ENCODE measurements at regions not wholly inside any gene's neighbourhood (a gene's known extent, or its start where the extent isn't known, plus 50 kb on each side); places are given as distances from the start of the nearest gene placed in this dataset.

DNA sequence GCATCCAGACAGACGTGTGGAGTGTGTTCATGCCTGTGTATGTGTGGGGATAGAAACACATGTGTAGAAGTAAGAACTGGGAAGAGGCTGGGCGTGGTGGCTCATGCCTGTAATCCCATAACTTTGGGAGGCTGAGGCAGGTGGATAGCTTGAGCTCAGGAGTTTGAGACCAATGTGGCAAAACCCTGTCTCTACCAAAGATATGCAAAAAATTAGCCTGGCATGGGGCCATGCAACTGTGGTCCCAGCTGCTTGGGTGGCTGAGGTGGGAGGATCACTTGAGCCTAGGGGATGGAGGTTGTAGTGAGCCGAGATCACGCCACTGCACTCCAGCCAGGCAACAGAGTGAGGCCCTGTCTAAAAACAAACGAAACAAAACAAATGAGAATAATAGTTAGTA, 1166.6 kb downstream of the TBC1D22A start:
- DNase-seq = no peak

DNA sequence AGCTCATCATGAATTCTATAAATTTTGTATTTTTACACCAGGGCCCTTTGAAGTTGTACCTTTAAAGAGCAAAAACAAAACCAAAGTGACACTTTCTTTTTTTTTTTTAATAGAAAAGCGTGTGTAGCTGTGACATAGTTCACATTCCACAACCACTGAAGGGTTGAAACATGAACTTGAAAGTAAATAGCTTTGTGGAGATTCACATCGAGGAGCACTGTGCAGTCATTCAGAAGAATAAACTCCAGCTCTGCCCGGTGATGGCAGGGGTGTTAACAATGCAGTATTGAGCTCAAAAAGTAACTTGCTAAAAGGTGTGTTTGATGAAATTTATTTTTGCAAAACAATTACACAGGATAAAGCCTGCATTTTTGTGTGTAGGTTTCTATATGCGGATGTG, 1166.2 kb downstream of the TBC1D22A start:
- no peak for DNase-seq

DNA sequence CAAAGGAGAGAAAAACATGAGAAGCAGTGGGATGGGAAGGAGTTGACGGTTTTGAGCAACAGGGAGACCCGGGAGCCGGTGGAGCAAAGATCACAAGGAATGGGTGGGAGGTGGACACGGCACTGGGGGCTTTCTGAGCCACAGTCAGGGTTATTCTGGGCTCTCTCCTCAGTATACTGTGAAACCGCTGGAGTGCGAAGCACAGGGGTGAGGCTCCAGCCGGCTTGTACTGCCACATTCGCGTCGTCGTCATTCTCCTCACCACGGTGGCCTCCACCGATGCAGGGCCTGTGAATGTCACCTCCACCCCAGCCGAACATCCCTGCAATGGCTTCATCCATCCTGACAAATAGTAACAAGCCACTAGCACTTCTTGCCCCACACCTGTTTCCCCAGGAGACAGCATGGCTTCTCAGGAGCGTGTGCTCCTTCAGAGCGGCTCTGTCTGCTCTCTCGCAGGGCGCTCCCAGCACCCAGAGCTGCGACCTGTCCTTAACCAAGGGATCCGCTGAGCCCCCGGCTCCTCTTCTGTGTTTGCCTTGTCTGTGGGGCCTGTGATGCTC, 1165.3 kb downstream of the TBC1D22A start:
- DNase-seq = no peak

DNA sequence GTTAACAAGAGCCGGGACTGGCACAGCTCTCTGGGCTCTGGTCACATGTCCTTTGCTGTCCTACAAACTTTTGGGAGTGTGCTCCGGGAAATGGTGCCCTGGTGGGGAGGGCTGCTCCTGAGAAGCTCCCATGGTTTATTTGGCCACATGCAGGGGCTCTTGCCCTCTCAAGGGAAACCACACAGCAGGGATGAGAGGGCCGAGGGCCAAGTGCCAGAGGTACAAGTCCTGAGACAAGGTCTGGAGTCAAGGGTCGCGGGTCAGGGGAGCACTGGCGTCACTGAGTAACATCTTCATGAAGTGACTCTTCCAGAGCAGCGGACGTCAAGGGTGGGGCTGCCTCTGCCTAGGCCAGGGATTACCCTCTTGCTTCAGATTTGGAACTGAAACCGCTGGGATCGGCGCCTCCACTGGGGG, 1160.6 kb downstream of the TBC1D22A start:
- no peak for DNase-seq

DNA sequence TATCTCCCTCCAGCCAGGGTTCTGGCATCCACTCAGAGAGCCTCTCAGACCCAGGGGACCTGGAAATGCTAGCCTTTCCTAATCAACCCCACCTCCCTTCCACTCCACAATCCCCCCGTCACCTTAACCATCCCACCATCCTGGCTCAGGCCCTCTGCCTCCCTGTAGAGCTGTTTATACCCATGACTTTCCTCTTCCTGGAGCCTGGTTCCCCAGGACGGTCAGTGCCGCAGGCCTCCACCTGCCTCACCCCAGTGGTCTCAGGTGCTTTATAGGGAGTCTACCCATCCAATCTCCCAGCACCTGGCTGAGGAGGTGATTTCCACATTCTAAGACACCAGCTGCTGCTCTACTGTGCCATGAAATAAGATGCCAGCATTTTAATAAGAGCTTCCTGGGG, 1159.5 kb downstream of the TBC1D22A start:
- DNase-seq = no peak

DNA sequence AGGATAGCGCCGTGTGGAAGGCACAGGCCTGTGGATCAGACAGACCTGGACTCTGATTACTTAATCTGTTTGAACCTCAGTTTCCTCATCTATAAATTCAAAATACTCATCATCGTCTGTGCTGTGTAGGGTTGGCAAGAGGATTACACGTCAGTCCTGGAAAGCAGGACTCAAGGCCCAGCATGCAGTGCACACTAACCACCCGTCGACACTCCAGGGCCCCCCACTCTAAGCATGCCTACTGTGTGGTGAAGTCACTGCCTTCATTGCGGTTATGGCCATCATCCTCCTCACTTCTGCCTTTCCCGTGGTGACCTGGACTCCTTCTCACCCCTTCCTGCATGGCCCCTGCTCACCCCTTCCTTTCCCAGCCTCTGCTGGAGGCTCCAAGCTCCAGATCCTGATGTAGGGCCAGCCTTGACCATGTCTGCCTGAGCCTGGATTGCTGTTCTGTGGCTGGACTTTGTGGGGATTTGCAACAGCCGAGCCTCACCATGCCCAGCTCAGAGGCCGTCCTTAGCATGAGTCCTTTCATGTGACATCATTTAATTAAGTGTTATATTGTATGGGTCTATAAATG, 1158.0 kb downstream of the TBC1D22A start:
- no peak for DNase-seq

DNA sequence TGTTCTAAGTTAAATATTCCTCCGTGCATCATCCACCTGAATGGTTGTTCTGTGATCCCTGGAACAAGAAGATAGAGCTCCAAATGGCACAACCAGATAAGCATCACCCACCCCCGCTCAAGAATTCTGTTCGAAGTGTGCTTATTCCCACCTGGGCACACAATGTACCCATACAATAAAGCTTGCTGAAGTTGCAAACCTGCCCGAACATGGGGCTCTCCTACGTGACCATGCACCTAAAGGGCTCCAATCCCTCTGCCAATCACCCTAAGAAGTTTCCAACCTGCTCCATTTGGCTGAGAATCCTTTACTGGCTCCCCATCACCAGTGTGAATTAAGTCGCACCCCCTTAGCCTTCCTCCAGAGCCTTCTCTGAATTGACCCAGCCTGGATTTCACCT, 1157.4 kb downstream of the TBC1D22A start:
- no peak for DNase-seq

DNA sequence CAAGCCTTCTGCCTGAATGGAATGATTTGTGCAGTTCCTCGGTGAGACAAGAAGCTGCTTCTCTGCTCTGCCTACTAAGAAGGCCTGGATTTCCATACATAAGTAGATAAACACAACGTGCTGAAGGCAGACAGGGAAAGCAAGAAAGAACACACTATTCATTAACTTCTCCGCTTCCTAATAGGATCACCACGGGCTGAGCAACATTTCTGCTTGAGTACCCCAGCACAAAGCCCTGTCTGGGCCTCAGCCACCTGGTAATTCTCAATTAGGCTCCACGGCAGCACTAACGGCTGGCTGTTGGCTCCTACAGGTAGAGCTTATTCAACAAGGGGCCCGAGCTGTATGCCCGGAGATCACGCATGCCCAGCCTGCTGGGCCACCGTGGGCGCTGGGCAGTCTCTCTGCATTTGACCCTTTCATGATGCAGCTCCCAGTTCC, 1156.6 kb downstream of the TBC1D22A start:
- no peak for DNase-seq

DNA sequence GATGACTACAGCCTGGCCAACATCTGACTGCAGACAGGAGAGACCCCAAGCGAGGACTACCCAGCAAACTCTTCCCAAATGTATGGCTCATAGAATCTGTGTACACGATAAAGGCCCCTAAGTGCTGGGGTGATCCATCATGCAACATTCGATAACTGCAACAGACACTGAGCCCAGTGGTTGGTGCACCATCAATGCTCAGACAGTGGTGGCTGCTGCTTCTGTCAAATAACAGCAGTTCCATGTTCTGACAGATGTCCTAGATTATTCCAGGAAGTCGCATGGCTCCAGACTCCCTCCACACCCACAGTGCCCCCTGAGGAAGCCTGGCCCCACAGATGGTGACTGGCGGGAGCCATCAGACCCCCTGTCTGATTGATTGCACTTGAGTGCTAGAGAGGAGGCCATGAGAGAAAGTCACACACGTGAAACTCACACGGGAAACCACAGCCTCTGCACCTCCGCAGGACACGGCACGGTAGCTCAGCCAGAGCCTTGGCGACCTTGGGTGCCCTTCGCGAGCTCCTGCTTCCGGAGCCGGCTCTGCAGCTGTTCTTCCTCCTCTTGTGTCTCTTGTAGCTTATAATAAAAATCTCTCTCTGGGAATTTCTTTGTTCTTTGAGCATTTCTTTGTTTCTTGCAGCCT, 1155.9 kb downstream of the TBC1D22A start:
- DNase-seq = peak; percentile 77

DNA sequence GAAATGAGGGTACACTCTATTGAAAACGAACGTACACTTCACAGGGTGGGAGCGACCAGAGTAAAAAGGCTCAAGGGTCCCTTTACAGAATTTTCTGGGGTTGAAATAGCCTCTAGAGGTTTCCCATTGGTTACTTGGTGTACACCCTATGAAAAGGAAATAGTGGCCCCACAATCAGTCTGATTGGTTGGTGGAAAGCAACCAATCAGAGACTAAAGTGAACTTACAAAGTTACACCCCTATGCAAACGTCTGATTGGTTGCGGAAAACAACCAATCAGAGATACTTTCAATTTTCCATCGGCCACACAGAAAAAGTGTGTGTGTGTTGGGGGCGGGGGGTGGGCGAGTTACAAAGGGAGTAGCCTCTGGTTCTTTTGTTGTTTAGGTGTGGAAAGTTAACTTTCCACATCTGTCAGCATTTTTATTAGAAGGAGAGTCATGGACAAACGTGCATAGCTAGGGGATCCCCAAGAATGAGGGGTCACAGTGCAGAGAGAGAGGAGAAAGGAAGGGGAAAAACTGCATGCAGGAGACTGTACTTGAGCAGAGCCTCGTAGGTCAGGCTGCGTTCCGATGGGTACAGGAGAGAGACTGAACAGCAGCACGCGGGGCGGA, 1152.1 kb downstream of the TBC1D22A start:
- no peak for DNase-seq

DNA sequence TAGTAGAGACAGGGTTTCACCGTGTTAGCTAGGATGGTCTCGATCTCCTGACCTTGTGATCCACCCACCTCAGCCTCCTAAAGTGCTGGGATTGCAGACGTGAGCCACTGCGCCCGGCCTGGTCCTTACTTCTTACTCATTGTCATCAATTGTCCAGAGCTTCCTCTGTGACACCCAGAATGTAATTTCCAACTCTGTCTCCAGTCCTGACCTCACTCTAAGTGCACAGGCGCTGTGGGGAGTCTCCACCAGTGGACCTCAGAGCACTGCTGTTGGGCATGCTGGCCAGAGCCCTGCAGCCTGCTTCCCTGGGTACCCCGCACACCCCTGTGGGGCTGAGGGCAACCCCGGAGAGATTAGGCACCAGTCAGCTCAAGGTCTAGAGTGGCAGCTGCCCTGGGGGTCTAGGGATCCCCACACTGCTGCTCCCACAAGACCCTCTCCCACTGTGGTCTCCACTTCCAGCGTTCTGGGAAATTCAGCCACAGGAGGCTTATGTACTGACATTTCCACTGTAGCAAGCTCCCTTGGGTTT, 1140.3 kb downstream of the TBC1D22A start:
- DNase-seq = no peak

DNA sequence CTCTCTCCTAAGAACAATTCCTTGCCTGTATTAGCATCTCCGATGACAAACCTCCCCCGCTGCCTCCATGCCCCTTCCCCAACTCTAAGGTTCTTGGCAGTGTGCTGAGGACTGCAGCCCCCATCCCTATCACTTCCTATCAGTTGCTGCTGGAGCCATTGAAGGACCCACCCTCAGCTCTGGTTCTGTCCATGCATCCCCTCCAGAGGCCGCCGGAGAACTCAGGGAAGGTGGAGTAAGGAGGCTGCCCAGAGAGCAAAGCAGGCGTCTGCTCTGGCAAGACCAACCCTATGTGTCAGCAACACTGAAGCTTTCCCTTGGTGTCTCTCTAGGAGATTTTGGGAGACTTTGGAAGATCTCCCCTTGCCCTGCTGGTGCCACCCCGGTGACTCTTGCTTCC, 1139.5 kb downstream of the TBC1D22A start:
- DNase-seq = no peak

DNA sequence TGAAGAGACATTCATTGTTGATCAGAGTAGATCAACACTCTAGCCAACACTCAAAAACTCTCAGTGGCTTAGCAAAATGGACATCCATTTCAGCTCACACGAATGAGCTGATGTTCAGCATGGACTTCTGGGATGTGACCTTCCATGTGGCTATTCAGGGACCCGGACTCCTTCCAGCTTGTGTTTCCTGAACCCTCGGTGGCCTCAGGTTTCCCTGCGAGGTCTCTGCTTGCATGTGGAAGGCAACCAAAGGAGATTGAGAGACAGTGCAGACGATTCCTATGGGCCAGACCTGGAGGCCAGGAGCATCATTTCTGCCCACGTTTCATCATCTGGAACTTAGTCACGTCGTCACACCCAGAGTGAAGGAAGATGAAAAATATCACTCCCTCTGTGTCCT, 1137.4 kb downstream of the TBC1D22A start:
- DNase-seq = no peak

DNA sequence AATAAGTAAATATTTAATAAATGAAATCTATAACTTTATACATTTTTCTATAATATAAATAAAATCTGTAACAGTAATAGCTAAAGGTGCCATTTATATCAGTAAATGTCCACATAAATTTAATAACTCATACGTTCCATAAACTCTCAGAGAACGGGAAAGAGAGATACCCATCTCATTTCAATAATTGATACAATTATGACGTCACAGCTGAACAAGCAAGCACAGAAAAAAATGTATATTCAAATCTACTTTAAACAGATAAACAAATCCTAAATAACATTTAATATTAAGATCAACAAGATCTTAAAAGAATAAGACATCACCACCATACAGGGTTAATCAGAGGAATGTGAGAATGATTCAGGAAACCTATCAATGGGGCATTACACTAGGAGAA, 1136.5 kb downstream of the TBC1D22A start:
- no peak for DNase-seq

DNA sequence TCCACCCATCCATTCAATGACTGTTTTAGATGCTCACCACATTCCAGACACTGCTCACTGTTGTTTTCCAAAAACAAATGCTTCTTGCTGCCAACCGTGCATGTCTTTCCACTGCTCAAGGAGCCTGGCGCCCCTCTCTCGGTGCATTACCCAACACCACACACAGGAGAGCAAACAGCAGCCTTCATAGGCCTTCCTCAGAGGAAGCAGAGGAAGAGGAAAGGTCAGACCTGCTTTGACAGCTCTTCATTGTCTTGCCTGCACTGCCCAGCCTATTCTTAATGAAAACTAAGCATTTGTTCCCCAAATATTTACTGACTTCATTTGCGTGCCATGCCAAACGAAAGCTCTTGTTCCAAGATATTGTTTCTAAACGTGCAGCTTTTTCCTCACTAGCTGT, 1129.2 kb downstream of the TBC1D22A start:
- no peak for DNase-seq

DNA sequence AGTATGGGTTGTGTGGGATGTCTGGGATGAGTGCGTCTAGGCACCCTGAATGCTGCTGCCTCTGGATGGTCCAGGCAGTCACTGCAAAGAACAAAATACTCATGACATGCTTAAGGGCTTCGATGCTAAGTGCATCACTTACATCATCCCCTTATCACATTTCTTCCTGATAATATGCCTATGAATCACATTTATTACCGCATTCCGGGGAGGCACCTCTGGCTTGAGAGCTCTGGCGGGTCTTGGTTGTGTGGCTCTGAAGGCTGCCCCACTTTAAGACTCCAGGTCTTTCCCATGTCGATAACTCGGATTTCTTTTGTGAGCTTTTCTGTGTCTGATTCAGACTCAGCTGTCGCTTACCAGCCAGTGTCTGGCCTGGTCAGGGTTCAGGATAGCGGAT, 1126.4 kb downstream of the TBC1D22A start:
- no peak for DNase-seq

DNA sequence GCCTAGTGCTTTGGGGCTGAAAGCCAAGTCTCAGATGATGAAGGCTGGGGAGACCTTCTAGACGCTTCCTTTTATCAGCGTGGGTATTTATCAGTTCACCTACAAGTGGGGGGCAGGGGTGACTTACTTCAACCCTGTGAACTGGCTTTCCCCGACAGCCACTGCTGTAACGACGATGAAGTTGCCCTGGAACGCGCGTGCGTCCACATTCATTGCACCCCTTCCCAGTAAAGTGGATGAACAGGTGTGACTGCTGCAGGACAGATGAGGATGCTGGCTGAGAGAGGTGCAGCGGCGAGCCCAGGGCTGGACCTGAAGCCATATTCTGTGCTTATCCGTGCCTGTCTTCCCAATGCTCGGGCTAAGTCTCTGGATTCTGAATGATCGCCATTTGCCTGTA, 1122.3 kb downstream of the TBC1D22A start:
- no peak for DNase-seq

DNA sequence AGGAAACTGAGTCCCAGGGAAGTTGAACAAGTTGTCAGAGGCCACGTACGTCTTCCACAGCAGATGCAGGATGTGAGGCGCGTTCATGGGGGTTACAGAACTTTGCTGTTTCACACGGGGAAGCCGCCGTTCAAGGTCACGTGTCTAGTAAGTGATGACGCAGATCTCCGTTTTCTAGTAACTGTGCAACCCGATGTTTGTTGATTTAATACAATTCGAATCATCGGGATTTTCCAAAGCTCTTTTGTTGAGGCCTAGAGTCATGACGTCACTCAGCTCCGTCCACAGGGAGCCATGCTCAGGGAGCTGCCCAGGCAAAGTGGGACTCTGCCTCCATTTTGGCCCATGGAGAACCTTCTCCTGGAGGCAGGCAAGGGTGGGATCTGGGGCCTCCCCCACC, 1121.8 kb downstream of the TBC1D22A start:
- no peak for DNase-seq

DNA sequence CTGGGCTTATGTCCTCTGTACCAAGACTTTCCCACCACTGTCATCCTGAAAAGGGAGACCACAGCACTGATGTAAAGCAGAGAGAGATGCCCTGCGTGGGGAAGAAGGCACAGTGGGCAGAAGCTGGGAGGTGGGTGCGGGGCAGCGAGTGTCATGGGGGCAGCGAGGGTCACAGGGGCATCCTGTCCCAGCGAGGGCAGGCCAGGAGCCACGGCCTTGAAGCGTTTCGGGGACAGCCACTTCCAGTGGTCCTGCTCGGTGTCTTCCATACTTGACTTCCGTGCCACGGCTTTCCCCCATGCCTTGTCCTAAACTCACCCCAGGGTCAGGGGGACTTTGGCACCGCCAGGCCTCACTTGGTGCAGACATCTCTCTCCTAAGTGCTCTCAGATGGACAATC, 1121.3 kb downstream of the TBC1D22A start:
- DNase-seq = no peak

DNA sequence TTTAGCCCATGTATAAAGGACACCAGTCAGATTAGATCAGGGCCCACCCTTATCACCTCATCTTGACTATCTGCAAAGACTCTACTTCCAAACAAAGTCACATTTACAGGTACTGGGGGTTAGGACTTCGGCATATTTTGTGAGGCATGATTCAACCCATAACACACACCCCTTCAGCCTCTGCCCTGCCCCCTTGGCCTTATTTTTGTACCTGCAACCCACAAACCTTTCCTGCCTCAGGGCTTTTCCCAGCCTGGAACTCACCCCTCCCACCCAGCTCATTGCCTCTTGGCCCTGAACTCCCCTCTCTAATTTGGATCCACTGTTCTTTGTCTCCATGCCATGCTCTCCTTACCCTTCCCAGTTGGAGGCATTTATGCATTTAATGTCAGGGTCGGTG, 1116.9 kb downstream of the TBC1D22A start:
- no peak for DNase-seq

DNA sequence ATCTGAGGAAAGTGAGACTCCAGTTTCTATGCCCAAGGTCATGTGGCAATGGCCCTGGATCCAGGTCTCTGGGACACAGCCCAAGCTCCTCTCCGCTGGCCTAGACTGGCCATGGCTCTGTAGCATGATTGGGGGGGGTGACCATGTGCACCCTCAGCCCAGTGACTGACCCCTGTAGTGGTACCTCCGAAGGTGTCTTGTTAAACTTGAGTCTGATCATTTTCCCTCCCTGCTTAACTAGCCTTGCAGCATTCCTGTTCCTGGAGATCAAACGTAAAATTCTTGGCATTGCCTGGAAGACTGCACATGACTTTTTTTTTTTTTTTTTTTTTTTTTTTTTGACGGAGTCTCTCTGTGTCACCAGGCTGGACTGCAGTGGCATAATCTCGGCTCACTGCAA, 1116.0 kb downstream of the TBC1D22A start:
- DNase-seq = no peak

DNA sequence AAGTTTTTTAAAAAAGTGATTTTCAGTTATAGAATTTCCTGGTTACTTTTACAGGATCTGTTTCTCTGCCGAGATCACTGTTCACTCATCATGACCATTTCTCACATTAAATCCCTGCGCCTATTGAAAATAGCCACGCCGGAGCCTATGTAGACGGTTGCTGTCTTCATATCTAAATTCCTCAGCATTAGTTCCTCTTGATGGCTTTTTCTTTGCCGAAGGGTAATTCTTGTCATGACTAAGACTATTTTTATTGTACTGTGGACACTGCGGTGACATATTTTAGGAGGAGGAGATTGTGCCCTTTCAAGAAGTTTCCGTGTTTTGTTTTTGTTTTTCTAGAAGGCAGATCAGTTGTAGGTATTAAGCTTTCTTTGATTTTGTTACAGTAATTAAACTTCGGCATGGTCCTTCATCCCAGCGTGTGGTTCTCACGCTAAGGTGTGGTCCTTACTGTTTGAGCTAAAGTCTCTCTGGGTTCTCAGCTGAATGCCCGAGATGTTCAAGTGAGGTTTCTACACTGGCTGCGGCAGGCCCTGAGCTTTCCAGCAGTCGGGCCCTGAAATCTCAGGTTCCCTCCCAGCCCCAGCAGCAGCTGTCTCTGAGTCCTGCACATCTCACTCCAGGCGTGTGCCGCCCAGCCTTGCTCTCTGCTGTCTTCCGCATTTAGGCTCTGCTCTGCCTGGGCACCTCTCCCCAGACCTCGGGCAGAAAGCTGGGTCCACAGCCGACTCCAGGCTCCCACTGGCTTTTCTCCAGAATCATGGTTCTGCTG, 1110.5 kb downstream of the TBC1D22A start:
- no peak for DNase-seq

DNA sequence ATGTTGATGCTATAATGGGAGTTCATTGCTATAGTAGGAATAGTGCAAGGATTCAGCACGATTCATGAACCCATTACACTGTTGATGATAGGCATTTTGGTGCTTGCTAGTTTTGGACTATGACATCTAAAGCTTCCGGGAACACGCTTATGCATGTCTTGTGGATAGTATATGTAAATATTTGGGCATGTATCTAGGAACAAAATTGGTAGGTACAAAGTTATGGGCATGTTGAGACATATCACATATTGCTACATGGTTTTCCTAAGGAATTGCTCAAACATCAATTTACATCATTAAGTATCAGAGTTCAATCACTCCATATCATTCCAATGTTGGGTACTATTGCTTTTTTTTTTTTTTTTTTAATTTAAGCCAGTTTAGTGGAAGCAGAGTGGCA, 1103.2 kb downstream of the TBC1D22A start:
- no peak for DNase-seq
